Suprapubic skin (tissue), 3 donors: ENCODE measurements at regions not wholly inside any gene's neighbourhood (a gene's known extent, or its start where the extent isn't known, plus 50 kb on each side); places are given as distances from the start of the nearest gene placed in this dataset.
"Not testable (repeated sequence)": the region's sequence is repeated elsewhere in the genome, so short reads cannot be mapped to it uniquely, and the experiment has no call there.

Experiments
- CTCF ChIP-seq, 2 donors: fragments of 200-600 bp in 1 of 2; fragments of 450-650 bp in 1 of 2; sonication (generic) in 1 of 2; IDR thresholded peaks; one replicate each; pipeline ENCODE4 v1.5.1; 2016 to 2019; ENCODE audit warnings: antibody characterized with exemption in 2 of 2, mild to moderate bottlenecking in 1 of 2, moderate library complexity in 1 of 2
- POLR2A ChIP-seq, 2 donors: fragments of 450-650 bp; IDR thresholded peaks; one replicate each; pipeline ENCODE4 v1.6.1; 2017; ENCODE audit warnings: antibody characterized with exemption in 2 of 2, mild to moderate bottlenecking in 2 of 2, moderate library complexity in 2 of 2

- TF ChIP-seq CTCF, POLR2A (IDR thresholded peaks at IDR 0.05): not testable (repeated sequence)
Measured at GRCh38 chr11:109965926-109966325, 127.3 kb upstream of the ZC3H12C start.
